Lower lobe of right lung (tissue), 2 donors: ENCODE measurements at regions not wholly inside any gene's neighbourhood (a gene's known extent, or its start where the extent isn't known, plus 50 kb on each side); places are given as distances from the start of the nearest gene placed in this dataset.

Experiments used
- ATAC-seq, 2 donors: fragments of 200-7000 bp; cut with Tn5 transposase; one replicate each; pipeline ENCODE4 v1.9.1; 2020 to 2022; ENCODE audit warnings: mild to moderate bottlenecking in 2 of 2, moderate library complexity in 2 of 2
- DNase-seq: peaks from one replicate; pipeline ENCODE4 v3.0.0-alpha.2; 2020
- H3K27ac ChIP-seq: fragments of 200-600 bp; one replicate; pipeline ENCODE4 v1.8.0; 2022
- H3K27me3 ChIP-seq: fragments of 200-600 bp; one replicate; pipeline ENCODE4 v1.8.0; 2022; ENCODE audit warnings: low read depth
- H3K36me3 ChIP-seq: fragments of 200-600 bp; one replicate; pipeline ENCODE4 v1.8.0; 2022; ENCODE audit warnings: mild to moderate bottlenecking
- H3K4me1 ChIP-seq: fragments of 200-600 bp; one replicate; pipeline ENCODE4 v1.8.0; 2022
- H3K4me3 ChIP-seq: fragments of 200-600 bp; one replicate; pipeline ENCODE4 v1.8.0; 2022; ENCODE audit warnings: mild to moderate bottlenecking
- H3K9me3 ChIP-seq: fragments of 200-600 bp; one replicate; pipeline ENCODE4 v1.8.0; 2022
- CTCF ChIP-seq: fragments of 200-600 bp; IDR thresholded peaks from one replicate; pipeline ENCODE4 v1.8.0; 2022; ENCODE audit warnings: antibody characterized with exemption, mild to moderate bottlenecking
- intact Hi-C: fragments of 100-400 bp; cut with DNase I; formaldehyde crosslinking; loops from one replicate; pipeline ENCODE4 v1.11.0; 2022
- donor health status: DM: no; HTN: yes; CAD: no; lungs with severe emphysema.

- DNase-seq (no peak), ATAC-seq (peak in 1 of 2 donors; percentile 35)
- H3K4me1 ChIP-seq = no peaks in the 10 kb centered on the region
- intact Hi-C loops = no loop called here
- H3K27me3 ChIP-seq = no peaks in the 10 kb centered on the region
- H3K9me3 ChIP-seq = no peaks in the 10 kb centered on the region
- no peak overlapping the region for H3K4me3 ChIP-seq
- H3K36me3 ChIP-seq = no peaks in the 10 kb centered on the region
- TF ChIP-seq CTCF = no peak
- H3K27ac ChIP-seq = no peak overlapping the region
Observed at GRCh38 chr7:24213311-24213710, 70.7 kb upstream of the NPY start.

- TF ChIP-seq CTCF = no peak
- no peaks in the 10 kb centered on the region for H3K9me3 ChIP-seq
- no peak overlapping the region for H3K4me3 ChIP-seq
- DNase-seq (no peak), ATAC-seq (no peak)
- no peaks in the 10 kb centered on the region for H3K4me1 ChIP-seq
- H3K27me3 ChIP-seq = no peaks in the 10 kb centered on the region
- H3K36me3 ChIP-seq = no peaks in the 10 kb centered on the region
- no peak overlapping the region for H3K27ac ChIP-seq
- intact Hi-C loops = no loop called here
Observed at GRCh38 chr7:24214670-24215069, 69.3 kb upstream of the NPY start.

- no peak for DNase-seq
- no peaks in the 10 kb centered on the region for H3K27me3 ChIP-seq
- intact Hi-C loops = no loop called here
- H3K36me3 ChIP-seq = no peaks in the 10 kb centered on the region
- H3K4me3 ChIP-seq = no peak overlapping the region
- no peaks in the 10 kb centered on the region for H3K9me3 ChIP-seq
- ATAC-seq = no peak
- H3K4me1 ChIP-seq = no peaks in the 10 kb centered on the region
- TF ChIP-seq CTCF = no peak
- H3K27ac ChIP-seq = no peak overlapping the region
Observed at GRCh38 chr7:24216576-24217125, 67.3 kb upstream of the NPY start.

- TF ChIP-seq CTCF = no peak
- Histone ChIP-seq H3K4me1 (no peaks in the 10 kb centered on the region), H3K36me3 (no peaks in the 10 kb centered on the region), H3K9me3 (peaks cover 10% of the 10 kb centered on the region), H3K27me3 (no peaks in the 10 kb centered on the region), H3K27ac (no peak overlapping the region), H3K4me3 (no peak overlapping the region)
- no peak for ATAC-seq
- DNase-seq = no peak
- intact Hi-C loops = no loop called here
Observed at GRCh38 chr7:24221500-24221899, 62.5 kb upstream of the NPY start.

GRCh38 chr7:24227068-24227467, 56.9 kb upstream of the NPY start:
- intact Hi-C loops = no loop called here
- Histone ChIP-seq H3K9me3 (peaks cover 10% of the 10 kb centered on the region), H3K27ac (no peak overlapping the region), H3K4me3 (no peak overlapping the region), H3K36me3 (no peaks in the 10 kb centered on the region), H3K27me3 (no peaks in the 10 kb centered on the region), H3K4me1 (no peaks in the 10 kb centered on the region)
- ATAC-seq (peak in 1 of 2 donors; percentile 15), DNase-seq (no peak)
- TF ChIP-seq CTCF = no peak
